Stimulated activated CD4-positive, alpha-beta T cell treated with anti-CD3 and anti-CD28 coated beads, Interleukin-12 subunit alpha, Interleukin-12 subunit beta, amount 100 ng/mL, for 4 hours (primary cell): ENCODE measurements at regions not wholly inside any gene's neighbourhood (a gene's known extent, or its start where the extent isn't known, plus 50 kb on each side); places are given as distances from the start of the nearest gene placed in this dataset.

Experiments used
- DNase-seq: peaks from one replicate; pipeline ENCODE4 v3.0.0-alpha.2; 2020

DNA sequence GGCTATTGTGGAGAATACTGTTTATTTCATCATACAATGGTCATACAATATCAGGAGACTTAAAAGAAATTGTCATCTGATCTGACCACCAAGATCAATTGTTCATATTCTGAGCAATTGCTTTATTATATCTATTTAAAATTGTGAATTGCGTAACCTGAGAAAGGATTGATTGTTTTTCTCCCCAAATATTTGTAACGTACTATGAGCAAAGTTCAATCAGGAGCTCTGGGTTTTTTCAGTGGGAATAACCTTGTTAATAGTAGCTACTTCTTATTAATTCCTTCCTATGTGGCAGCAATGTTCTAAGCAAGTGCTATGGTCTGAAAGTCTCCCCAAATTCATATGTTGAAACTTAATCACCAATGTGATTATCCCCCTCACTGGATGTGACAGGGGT, 323.1 kb downstream of the ZPLD1 start:
- DNase-seq, result no peak

- DNase-seq, result no peak
Measured at GRCh38 chr3:102761766-102762165, 327.0 kb downstream of the ZPLD1 start.

DNA sequence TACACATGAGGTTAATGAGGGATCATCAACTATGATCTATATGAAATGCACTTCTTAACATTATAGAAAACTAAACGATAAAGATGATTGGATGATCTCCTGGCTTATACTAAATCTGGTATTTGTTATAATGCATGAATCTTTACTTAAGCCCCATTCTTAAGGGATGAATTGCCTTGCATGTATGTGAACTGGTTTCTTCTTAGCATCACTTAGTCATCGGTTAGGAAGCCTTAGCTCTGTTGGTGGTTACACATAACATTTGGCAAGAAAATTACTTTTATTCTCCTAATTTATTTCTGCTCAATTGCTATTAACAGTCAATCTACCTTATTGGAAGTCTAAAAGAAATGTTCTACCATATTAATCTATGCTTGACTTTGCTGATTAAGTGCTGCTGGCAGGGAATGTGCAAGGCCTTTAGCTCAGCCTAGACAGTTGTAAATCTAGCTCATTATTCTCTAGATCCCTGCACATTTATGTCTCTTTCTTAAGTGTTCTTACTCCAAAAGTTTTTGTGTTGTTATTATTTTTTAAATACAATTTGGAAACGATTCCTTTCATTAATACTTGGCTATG, 356.0 kb downstream of the ZPLD1 start:
- DNase-seq, result no peak

GRCh38 chr3:102791641-102792589, 357.1 kb downstream of the ZPLD1 start:
- DNase-seq, result no peak

- DNase-seq, result no peak
Measured at GRCh38 chr3:102796804-102797203, 362.0 kb downstream of the ZPLD1 start.

GRCh38 chr3:102802819-102803420, 368.1 kb downstream of the ZPLD1 start:
- no peak for DNase-seq

DNA sequence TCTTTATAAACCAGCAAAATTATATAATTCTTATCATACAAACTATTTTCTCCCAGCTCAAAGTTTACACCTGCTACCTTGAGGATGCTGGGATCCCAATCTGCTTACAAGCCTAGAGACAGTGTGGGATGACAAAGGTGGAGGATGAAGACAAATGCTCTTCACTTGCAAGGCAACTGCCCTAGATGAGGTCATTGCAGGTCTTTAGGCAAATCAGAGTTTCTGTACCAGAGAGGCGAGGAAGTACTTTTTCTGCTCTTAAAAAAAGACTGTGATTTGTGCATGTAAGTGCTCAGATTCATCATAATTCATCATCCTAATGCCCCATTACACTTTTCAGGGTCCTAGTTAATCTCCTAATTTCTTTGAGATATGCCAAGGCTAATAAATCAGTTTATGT, 376.1 kb downstream of the ZPLD1 start:
- no peak for DNase-seq

DNA sequence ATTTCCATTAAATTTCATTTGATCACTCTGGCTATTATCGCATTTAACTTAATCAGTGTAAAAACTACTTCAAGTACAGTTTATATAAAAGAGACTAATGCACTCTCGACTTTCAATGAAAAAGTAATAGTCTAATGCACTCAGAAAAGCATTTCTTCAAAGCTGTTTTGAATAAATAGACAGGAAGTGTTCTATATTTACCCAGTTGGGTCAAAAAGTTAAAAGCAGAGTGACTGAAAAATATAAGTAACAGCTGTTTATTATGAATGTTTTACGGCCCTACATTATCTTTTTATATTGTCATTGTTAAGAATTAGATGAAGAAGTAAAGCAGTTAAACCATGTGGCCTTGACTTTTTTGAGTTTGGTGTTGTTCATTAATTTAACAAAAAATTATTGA, 391.8 kb downstream of the ZPLD1 start:
- no peak for DNase-seq

DNA sequence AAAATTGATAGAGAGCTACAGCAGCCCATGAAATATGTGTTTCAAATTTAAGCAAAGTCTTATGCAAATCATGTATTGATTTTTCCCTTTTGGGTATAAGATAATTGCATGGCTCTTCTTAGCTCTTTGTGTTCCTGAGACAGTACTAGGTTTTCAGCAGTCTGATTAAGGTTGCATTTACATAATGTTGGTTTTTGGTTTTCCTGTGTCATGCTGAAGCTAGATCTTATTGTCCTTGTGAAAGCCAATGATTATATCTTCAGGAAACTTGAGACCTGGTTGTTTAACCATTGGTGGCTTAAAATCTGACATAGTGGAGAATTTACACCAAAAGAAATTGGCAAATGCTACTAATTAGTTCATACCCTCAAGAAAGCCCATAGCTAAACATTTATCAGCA, 392.6 kb downstream of the ZPLD1 start:
- no peak for DNase-seq

GRCh38 chr3:102830415-102830814, 395.6 kb downstream of the ZPLD1 start:
- DNase-seq, result no peak

GRCh38 chr3:102841866-102842265, 407.1 kb downstream of the ZPLD1 start:
- no peak for DNase-seq

DNA sequence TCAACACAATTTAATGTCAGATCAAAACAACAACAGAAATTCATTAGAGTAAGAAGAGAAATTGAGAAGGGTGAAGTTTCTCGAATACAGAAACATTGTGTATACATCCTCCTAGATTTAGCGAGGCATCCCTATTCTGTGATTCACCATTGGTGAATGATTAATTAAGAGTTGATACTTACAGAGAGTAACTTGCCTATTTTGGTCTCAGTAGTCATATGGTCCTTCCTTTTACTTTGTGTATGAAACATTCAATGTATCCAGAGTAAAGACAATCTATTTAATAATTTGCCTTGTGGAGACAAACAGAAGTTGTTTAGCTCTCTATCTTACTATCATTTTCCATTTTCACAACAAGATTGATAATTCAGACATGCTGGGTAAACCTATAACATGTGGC, 432.0 kb downstream of the ZPLD1 start:
- DNase-seq, result no peak

DNA sequence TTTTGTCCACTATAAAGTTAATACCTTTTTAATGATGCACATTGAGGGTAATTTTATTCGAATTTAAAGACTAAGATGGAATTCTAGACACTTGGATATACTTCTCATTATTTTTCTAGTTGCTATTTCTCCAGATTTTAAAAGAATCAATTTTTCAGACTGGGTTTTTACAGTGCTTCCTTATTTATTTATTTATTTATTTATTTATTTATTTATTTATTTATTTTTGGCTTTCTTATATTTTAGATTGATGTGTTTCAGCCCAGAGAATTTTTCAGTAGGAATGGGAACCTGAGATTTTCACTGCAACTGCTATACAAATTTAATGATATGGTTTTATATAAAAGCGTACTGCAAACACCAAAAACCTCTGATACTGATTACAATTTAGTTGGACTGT, 448.7 kb downstream of the ZPLD1 start:
- no peak for DNase-seq

DNA sequence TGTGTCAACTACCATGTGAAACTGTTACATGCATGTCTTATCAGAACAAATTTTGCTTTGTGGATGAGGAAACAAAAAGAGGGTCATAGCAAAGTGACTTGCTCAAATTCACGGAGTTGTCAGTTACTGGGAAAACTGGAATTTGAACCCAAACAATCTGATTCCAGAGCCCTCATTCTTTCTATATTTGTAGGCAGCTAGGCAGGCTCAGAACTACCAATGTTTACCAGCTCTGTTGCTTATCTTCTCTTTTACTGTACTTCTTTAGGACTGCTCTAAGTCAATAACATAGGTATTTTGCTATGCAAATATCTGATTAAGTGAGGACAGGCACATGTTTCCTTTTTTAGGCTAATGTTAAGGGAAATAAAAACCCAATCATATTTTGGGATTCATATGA, 450.5 kb downstream of the ZPLD1 start:
- no peak for DNase-seq

DNA sequence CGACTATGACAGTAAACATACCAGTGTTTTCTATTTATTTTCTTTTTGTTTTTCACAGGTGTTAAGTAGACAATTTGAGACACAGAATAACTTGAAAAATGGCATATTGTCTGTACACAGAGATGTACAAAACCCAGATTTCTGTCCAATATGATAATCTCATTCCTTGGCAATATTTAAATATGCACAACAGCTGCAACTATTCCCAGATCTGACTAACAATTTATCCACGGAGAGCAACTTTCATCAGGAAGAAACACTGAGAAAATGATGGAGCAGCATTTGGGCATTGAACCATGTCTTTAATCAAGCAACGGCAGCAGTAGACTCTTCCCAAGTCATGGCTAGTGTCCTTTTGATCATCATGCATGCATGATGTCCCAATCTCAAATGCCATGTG, 452.6 kb downstream of the ZPLD1 start:
- no peak for DNase-seq

GRCh38 chr3:102896851-102897621, 462.2 kb downstream of the ZPLD1 start:
- no peak for DNase-seq

GRCh38 chr3:102904629-102905028, 469.8 kb downstream of the ZPLD1 start:
- no peak for DNase-seq

DNA sequence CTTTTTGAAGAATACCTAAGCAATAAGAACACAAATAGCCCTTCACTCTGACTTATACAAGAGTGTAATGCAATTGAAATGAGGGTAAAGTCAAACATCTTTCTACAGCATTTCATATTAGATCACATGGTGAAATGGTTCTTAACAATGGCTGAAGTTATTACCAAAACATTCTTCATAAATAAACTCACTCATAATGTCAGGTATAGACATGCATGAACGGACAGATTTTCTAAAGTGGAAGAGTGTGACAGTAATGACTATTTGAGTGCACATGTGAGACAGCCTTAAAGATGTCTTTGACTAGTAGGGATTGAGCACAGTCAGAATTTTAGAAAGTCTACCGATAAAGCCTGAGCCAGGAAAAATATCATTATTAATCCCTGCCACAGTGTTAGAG, 471.0 kb downstream of the ZPLD1 start:
- DNase-seq, result no peak

DNA sequence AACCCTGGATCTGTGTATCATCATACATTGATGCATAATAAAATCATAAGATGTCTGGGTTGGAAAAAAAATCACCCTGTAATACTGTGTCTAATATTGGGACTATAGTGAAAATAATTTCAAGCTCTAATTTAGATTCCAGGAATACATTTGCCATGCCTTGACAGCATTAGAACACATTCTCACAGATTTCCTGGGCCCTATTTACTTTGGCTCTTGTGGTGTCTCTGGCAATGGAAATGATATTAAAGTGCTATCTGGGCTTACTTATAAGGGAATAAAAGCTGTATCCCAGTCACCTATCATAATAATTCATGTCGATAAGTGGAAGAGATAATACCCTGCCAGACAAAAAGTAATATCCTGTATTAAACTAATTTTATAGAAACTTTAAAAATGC, 472.0 kb downstream of the ZPLD1 start:
- DNase-seq, result no peak

DNA sequence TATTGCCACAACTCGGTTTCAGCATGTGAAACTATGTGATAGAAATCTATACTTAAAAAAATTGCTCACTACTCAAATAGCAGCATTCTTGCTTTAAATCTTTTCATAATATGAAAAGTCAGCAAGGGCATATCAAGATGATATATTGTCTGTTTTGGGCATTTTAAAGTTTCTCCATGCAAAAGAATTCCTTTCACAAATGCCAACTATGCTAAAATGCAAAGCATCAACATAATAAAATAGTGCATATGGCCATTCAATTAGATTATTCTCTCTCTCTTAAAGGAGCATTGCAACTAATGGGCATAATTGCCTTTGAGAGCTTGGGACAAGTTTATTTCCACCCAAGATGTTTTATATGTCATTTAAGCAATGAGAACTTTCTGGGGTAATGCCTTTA, 475.1 kb downstream of the ZPLD1 start:
- no peak for DNase-seq

GRCh38 chr3:102916532-102916931, 481.7 kb downstream of the ZPLD1 start:
- DNase-seq, result no peak

- no peak for DNase-seq
Measured at GRCh38 chr3:102926618-102927017, 491.8 kb downstream of the ZPLD1 start.

DNA sequence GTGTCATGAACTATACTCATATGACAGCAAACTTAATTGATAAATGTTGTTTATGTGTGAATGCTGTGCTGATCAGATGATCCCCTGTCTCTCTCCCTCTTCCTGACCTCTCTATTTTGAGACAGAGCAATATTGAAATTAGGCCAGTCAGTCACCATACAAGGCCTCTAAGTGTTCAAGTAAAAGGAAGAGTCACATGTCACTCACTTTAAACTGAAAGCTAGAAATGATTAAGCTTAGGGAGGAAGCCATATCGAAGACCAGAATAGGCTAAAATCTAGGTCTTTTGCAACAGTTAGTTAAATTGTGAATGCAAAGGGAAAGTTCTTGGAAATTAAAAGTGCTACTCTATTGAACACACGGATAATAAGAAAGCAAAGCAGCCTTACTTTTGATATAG, 498.6 kb downstream of the ZPLD1 start:
- no peak for DNase-seq
